GDM1 (cell line): ENCODE measurements at regions not wholly inside any gene's neighbourhood (a gene's known extent, or its start where the extent isn't known, plus 50 kb on each side); places are given as distances from the start of the nearest gene placed in this dataset.
A peak's percentile ranks its signal among the peaks of the same experiment; 100 is the strongest.

Experiments
- DNase-seq: peaks from one replicate; lab custom pipeline; 2025; lab: John Stamatoyannopoulos, UW

- DNase-seq, result no peak
Observed at GRCh38 chr14:26929361-26929760, 331.5 kb upstream of the NOVA1 start.

GRCh38 chr14:26930576-26930975 lies 332.7 kb upstream of the NOVA1 start:
- DNase-seq, result no peak

GRCh38 chr14:26932606-26933005 lies 334.8 kb upstream of the NOVA1 start:
- DNase-seq, result no peak

- DNase-seq, result no peak
Observed at GRCh38 chr14:26933431-26933830, 335.6 kb upstream of the NOVA1 start.

DNA sequence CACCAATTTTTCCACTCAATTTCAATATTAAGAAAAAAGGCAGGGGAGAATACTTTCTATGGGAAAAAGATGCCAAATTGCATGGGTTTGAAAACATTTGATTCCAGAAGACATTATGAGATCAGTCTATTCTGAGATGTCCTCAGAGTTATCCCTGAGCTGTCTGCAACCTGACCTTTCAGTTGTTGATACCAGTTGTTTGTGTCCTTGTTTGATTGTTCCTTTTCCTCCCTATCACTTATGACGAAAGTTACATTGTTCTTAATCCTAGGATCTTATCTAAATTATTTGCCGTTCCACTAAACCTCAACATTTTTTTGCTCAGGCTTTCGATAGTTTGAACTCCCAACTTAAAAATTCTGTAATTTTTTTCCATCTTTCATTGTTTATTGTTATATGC lies 336.3 kb upstream of the NOVA1 start:
- no peak for DNase-seq

DNA sequence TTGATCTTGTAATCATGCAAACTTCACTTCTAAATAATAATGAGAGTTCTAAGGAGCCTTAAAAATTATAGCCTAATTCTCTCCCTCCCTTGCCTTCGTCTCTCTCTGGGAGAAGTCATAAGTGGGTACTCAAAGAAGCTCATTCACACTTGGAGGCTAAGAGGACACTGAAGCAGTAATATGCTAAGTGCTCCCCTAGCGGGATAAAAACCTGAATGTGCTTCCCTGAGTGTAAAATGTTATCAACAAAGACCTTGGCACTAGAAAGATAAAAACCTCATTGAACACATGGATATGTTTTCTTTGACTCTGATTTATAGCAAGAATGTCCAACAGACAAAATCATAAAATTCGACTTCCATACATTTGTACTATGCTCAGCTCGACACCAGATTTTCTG lies 337.9 kb upstream of the NOVA1 start:
- no peak for DNase-seq

DNA sequence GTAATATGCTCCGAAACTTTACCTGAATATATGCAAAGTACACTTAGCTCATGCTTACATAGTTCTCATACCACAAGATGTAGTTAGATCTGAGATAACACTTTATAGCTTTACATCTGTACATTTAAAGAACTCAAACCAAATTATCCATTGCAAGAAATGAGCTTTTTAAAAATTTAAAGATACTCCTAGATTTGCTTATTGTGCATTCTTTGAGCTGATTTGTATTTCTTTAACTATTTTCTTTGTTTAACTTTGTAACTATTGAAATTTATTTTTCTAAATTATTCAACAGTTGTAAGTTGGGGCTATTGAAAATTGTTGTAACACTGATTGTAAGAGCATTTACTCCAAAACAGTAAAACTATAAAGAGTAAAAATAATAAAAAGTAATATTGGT lies 340.2 kb upstream of the NOVA1 start:
- no peak for DNase-seq

DNA sequence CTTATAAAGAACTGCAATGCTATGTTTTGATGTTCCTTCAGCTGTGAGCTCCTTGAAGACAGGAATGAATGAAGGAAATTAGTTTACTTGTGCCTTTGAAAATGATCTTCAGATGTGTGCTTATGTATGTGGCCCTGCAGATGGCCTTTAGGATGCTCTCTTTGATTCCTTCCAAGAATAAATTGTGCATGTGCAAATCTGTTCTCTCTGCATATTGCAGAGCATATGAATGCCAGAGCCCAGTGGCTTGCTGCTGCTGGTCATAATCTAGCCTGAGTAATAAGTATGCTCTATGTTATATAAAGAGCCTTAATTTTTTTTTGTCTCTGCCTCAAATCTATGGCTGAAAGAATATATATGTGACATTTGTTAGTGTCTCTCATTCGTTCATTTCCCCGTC lies 341.9 kb upstream of the NOVA1 start:
- DNase-seq, result no peak

- no peak for DNase-seq
Observed at GRCh38 chr14:26941521-26941920, 343.7 kb upstream of the NOVA1 start.

GRCh38 chr14:26947265-26947664 lies 349.4 kb upstream of the NOVA1 start:
- no peak for DNase-seq

GRCh38 chr14:26959437-26959836 lies 361.6 kb upstream of the NOVA1 start:
- DNase-seq, result no peak

DNA sequence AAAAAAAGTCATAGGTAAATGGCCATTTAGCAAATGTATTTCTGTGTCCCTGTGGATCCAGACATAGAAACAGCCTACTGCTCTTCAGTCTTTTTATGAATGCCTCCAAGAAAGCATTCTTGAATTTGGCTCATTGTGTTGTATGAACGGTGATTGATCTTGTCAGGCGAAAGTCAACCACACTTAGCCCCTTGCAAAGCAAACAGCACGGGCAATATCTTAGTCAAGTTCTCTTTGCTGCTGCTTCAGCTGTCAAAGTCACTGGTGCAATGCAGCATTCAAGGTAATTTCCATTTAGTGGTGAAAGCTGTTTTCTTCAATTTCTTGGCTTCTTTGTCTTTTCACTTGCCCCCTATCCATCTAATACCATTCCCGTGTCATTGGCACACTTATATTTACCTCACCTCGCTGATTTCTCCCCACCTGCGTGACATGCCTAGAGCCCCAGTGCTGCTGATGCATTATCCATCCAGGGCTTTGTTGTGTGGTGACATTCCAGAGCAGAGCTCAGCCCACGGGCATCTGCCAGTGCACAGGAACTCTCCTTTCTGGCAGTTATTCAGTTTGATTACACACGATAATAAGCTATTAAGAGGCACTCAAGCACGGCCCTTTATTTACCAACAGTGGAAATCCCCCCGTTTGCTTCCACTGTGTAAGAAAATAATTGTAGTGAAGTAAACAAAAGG lies 362.3 kb upstream of the NOVA1 start:
- no peak for DNase-seq

DNA sequence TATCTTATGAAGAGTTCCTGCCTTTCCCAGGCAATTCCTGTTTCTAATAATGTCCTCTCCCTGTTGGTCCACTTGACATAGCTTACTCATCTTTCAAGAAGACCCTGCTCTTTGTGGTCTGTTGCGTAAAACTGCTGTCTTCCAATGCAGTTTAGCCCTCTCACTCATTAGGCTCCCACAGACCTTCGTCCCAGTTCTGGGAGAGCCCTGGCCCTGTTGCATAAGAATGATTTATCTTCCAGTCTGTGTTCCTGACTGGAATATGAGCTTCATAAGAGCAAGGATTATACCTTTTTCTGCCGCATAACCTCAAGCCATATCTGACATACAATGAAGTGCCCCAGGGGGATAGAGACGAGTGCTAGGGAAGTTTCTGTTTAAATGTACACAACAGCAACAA lies 365.9 kb upstream of the NOVA1 start:
- DNase-seq, result no peak

DNA sequence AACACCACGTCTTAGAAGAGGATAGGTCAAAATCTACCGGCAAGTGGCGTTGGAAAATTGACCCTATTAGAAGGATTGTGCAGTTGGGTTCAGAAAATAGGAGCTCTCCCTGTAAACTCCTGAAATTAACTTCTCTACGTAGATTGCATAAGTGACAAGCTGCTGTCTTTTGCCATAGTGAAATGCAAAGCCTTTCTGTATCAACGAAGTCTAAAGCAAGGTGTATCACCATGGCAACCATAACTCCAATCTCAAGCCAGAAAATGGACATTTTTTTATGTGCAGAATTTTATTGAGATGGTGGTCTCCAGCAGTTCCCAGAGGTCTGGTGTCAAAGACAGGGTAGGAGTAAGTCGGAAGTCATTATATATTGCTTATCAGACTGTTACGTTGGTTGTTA lies 367.7 kb upstream of the NOVA1 start:
- DNase-seq, result no peak

DNA sequence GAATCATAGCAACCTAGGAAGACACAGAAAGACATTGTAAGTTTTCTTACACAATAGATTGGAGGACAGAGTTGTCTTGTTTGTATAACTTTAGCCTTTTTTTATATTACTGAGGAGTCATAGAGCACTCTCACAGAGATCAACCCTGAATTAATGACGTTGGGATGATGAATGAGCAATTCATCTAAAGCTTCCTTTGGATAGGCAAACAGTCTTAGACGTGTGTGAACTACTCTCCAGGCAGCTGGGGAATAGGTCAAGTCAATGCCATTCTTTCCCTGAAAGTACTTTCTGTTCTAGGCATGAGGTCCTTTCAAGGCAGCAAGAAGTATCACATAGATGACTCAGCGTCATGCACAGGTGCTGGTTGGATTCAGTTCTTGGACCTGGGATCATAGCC lies 369.1 kb upstream of the NOVA1 start:
- no peak for DNase-seq

- no peak for DNase-seq
Observed at GRCh38 chr14:26974965-26975364, 377.1 kb upstream of the NOVA1 start.

- no peak for DNase-seq
Observed at GRCh38 chr14:26982071-26982470, 384.2 kb upstream of the NOVA1 start.

- DNase-seq, result peak; percentile 16
Observed at GRCh38 chr14:26984311-26985177, 386.7 kb upstream of the NOVA1 start.

GRCh38 chr14:26987744-26988363 lies 390.0 kb upstream of the NOVA1 start:
- no peak for DNase-seq

GRCh38 chr14:26990946-26991345 lies 393.1 kb upstream of the NOVA1 start:
- DNase-seq, result no peak

- no peak for DNase-seq
Observed at GRCh38 chr14:26992403-26993115, 394.7 kb upstream of the NOVA1 start.

DNA sequence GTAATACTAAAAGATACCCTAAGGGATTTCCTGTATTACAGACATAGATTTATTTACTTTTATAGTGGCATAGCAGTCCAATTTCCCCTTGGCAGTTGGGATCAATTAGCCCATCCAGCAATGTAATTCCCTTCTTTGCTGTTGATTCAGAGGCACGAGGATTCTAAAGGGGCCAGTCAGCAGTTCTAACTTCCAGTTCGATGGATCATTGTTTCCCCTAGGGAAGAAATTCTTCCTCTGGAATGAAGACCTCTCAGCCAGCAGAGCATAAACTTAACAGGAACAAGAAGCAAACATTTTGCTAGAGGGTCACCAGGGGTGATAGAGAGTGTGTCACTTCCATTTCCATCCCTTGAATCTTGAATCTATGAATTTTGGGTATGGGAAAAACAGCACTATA lies 395.7 kb upstream of the NOVA1 start:
- DNase-seq, result no peak

GRCh38 chr14:26995301-26995700 lies 397.5 kb upstream of the NOVA1 start:
- no peak for DNase-seq
